ENCODE measurements at regions not wholly inside any gene's neighbourhood (a gene's known extent, or its start where the extent isn't known, plus 50 kb on each side); places are given as distances from the start of the nearest gene placed in this dataset.
"Not testable (repeated sequence)": the region's sequence is repeated elsewhere in the genome, so short reads cannot be mapped to it uniquely, and the experiment has no call there.

DNA sequence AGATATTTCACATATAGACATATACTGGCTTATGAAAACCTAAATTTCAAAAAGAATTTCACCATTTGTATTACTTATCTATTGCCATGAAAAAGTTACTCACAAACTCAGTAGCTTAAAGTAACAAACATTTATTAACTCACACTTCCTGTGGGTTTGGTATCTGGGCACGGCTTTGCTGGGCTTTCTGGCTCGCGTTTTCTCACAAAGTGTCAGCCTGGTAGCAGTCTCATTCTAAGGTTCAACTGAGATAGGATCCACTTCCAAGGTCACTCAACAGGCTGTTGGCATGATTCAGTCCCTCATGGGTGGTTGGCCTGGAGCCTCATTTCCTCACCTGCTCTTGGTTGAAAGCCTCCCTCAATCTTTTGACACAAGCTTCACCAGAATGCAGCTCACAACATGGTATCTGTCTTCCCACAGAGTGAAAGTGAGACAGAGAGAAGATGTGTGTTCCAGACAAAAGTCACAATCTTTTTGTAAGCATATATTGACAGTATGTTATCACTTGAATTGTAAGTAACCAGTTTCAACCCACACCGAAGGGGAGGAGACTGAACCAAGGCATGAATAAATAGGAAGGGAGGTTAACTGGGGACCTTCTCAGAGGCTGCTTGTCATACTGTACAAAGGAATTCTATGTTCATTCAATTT lies 1065.8 kb upstream of the SPRY2 start:
- no peak for DNase-seq

- no peak for DNase-seq
These were observed 1065.1 kb upstream of the SPRY2 start for GRCh38 chr13:81406022-81406421.

DNA sequence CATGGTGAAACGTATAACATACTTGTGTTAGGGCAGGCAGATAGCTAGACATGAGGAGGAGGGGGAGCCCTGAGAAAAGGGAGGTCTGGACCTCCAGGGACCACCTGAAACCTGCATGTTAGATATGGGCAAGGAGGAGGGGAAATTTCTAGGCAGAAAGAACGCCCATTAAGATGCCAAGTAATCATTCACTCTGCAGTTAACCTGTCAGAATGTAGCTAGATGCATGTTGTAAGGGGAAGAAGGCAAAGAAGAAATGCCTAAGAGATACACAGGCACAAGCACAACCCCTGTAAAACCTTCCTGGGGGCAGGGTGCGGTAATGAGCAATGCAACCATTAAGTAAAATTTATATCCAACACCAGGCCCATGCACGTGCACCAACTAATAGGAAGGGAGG lies 1055.3 kb upstream of the SPRY2 start:
- DNase-seq, result no peak

- no peak for DNase-seq
These were observed 1054.4 kb upstream of the SPRY2 start for GRCh38 chr13:81395368-81395767.

DNA sequence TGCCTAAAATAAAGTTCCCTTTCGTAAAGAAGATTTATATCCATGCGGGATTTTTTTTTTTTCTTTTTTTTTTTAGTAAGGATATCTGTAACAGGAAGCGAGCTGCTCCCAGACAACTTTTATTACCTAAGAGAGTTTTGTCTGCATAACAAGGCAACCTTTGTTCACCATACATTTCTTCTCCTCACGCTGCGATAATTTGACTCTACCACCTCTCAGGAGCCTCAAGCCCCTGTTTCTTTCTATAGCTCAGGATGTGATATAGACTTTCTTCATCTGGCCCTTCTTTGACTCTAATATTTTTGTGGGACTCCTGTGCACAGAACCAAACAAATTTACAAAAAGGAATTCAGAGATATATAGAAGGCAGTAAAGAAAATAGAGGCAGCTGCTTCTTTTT lies 1053.7 kb upstream of the SPRY2 start:
- DNase-seq, result no peak

- no peak for DNase-seq
These were observed 1052.8 kb upstream of the SPRY2 start for GRCh38 chr13:81393721-81394120.

- no peak for DNase-seq
These were observed 1052.2 kb upstream of the SPRY2 start for GRCh38 chr13:81393110-81393509.

DNA sequence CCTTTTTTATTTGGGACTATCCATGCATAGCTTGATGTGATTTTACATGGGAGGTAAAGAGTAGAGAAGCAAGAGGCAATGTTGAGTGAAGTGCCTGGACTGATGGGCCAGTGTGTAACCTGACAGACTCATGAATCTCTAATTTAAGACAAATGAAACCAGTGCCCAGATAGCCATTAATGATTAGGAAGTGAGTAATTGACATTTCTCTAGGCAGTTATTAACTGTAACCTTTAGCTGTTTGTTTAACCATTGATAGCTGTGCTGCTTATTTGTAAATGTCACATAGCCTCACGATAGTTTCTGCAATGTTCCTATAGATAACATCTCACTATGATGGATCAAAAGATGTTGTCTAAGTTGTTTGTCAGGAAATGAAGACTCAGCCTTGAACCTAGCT lies 1047.5 kb upstream of the SPRY2 start:
- DNase-seq, result no peak

DNA sequence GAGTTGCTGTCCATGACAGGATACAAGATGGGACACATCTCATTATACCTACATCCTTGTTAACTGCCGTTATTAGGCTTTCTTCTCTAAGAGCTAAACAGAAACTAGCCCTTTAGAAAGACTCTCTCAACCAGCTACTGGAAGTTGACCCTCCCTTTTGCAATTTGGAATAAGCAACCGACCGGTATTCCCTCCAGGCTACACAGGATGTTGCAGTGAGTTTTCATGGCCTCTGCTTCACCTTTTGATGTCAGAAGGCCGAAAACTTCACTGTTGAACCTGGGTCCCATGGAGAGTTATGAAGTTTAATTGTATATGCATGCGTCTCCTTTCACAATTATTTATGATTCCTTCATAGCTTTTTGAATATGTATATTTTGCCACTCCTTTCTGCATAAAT lies 1042.5 kb upstream of the SPRY2 start:
- DNase-seq, result no peak

DNA sequence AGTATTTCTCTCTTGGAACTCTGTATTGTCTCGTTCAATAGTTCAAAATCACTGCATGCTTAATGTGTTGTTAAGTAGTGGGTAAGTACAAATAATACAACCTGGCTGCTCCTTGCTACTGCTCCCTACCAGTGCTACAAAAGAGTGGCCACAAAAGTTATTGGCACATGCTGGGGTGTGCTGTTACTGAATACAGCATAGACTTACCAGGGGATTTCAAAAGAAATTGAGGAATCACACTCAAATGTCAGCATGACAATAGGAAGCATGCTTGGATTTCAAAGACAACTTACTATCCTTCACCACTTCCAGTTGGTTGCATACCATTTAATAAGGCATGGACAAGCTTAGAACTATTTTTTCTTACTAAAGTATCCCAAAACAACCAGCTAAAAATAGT lies 1041.3 kb upstream of the SPRY2 start:
- DNase-seq, result no peak

- DNase-seq, result no peak
These were observed 1040.6 kb upstream of the SPRY2 start for GRCh38 chr13:81381560-81381959.

DNA sequence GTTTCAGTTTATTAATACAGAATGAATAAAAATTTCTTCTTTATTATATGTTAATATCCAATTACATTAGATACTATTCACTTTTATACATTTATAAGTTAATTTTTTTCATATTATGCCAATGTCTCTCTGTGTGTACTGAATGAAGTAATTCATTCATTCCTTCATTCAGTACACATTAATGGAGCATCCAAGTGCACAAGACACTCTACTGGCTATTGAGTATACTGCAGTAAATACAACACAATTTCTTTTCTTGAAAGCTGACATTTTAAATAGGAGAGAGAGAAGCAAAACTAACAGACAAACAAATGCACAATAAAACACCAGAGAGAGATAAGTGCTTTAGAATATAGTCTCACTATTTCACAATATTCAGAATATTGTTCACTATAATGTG lies 1038.3 kb upstream of the SPRY2 start:
- no peak for DNase-seq

- DNase-seq, result no peak
These were observed 1037.0 kb upstream of the SPRY2 start for GRCh38 chr13:81377921-81378320.

GRCh38 chr13:81375709-81376108 lies 1034.8 kb upstream of the SPRY2 start:
- DNase-seq, result no peak

GRCh38 chr13:81362711-81363110 lies 1021.8 kb upstream of the SPRY2 start:
- not testable (repeated sequence) for DNase-seq

DNA sequence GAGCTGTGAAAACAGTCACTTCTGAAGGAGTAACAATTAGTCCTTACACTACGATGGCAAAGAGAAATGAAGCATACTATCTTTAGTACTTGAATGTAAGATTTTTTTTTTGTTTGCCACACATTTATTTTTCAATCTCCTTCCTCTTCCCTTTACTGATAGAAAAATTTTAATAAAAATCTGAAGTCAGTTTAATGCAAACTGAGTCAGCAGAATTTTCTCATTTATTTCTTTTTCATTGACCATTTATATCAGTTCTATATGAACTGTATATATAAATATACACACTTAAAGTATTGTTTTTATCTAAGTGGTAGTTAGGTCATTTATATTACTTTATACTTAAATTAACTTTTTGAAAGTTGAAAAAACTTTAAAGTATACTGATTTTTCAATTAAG lies 1009.1 kb upstream of the SPRY2 start:
- DNase-seq, result no peak

DNA sequence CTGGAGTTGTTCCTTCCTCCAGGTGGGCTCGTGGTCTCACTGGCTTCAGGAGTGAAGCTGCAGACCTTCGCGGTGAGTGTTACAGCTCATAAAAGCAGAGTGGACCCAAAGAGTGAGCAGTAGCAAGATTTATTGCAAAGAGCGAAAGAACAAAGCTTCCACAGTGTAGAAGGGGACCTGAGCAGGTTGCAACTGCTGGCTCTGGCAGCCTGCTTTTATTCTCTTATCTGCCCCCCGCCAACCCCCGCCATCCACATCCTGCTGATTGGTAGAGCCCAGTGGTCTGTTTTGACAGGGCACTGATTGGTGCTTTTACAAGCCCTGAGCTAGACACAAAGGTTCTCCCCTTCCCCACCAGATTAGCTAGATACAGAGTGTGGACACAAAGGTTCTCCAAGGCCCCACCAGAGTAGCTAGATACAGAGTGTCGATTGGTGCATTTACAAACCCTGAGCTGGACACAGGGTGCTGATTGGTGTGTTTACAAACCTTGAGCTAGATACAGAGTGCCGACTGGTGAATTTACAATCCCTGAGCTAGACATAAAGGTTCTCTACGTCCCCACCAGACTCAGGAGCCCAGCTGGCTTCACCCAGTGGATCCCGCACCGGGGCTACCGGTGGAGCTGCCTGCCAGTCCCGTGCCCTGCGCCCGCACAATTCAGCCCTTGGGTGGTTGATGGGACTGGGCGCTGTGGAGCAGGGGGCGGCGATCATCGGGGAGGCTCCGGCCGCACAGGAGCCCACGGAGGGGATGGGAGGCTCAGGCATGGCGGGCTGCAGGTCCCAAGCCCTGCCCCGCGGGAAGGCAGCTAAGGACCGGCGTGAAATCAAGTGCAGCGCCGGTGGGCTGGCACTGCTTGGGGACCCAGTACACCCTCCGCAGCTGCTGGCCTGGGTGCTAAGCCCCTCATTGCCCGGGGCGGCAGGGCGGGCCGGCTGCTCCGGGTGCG lies 999.5 kb upstream of the SPRY2 start:
- DNase-seq, result not testable (repeated sequence)

GRCh38 chr13:81339666-81340065 lies 998.7 kb upstream of the SPRY2 start:
- DNase-seq, result not testable (repeated sequence)

DNA sequence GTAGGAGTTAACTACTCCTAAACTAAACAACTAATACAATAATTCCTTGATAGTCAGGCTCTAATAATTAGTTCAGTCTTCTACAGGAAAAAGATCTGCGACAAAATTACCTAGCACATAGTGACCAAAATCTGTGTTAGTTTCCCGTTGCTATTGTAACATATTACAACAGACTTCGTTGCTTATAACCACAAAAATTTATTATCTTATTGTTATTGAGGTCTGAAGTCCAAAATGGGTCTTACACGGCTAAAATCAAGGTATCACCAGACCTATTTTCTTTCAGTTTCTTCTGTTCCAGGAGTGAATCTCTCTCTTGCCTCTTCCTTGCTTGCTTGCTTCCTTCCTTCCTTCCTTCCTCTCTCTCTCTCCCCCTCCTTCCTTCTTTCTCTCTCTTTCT lies 993.6 kb upstream of the SPRY2 start:
- no peak for DNase-seq

GRCh38 chr13:81326913-81327312 lies 986.0 kb upstream of the SPRY2 start:
- DNase-seq, result peak; percentile 69

- no peak for DNase-seq
These were observed 979.6 kb upstream of the SPRY2 start for GRCh38 chr13:81320516-81320915.

DNA sequence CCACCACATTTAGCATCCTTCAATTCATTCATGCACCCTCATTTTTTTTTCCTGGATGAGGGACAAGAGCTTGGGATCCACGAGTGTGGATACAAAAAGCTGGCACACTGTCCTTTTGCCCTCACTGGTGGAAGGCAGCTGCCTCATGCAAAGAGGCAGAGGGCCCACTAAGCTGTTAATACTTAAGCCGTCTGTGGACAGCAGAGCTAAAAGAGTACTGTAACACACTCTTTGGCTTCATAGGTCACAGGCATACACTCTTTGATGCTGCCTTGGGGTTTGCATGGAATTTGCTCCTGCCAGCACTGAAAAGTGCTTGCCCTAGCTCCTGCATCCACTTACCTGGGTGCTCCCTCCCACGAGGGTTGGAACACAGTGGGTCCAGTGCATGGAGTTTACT lies 978.4 kb upstream of the SPRY2 start:
- DNase-seq, result no peak

DNA sequence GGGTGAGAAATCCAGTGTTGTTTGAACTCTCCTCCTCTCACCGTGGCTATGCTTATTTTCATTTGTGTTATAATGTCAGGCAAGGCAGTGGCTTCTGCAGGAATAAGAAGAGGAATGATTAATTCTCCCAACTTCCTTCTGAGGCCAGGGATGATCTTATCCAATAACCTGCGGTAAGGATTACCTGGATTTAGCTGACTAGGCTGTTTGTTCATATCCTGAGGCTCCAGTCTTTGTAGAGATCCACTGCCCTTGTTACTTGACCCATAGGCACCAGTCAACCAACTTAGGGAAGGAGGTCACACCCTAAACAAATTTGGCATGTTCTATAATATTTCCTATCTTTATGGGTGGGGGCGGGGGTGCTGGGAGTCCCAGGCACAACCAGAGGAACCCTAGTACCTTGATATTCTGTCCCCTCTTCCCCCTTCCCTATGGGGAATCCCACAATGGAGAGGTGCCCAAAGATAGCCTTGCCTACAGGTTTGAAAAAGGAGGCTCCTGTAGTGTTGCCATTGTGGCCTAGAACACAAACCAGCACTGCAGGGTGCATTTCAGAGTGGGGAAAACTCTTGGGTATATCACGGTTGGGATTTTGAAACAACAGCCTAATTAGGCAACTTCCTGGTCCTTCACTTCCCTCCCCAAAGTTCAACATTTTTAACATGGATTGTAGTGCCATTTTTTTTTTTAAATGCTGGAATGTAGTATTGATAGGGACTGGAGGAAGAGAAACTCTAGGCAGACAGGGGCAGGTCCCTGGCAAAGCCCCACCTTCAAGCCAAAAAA lies 977.5 kb upstream of the SPRY2 start:
- DNase-seq, result no peak

DNA sequence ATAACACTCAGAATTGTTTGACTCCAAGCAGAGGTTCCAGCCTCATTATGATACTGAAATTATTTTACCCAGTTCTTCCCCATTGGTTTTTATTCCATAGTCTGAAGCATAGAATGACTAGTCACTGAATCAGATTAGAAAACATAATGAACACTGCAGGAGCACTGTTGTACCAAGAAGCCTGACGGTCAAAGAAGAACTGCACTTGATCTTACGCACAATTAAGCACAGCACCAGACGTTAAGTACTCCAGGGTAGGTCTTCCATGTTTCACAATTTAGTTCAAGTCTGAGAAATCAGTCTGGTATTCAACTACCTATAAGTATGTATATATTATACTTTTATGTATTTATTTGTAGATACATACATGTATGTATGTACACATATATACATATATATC lies 973.5 kb upstream of the SPRY2 start:
- no peak for DNase-seq

Measured in NCI-H1105 treated with DMSO at 0.1 percent for 48 hours (cell line).